MG63 (cell line): ENCODE measurements at regions not wholly inside any gene's neighbourhood (a gene's known extent, or its start where the extent isn't known, plus 50 kb on each side); places are given as distances from the start of the nearest gene placed in this dataset.
"Not testable (repeated sequence)": the region's sequence is repeated elsewhere in the genome, so short reads cannot be mapped to it uniquely, and the experiment has no call there.

Source experiments
- DNase-seq: peaks from one replicate; pipeline ENCODE4 v3.0.0-alpha.2; 2020
- H3K27me3 ChIP-seq: fragments of 250-450 bp; sonication (Bioruptor Pico); 2 replicates; pipeline ENCODE4 v1.5.1; 2020; ENCODE audit warnings: mild to moderate bottlenecking, moderate library complexity
- H3K36me3 ChIP-seq: fragments of 250-450 bp; sonication (Bioruptor Pico); 2 replicates; pipeline ENCODE4 v1.5.1; 2020; ENCODE audit warnings: mild to moderate bottlenecking, moderate library complexity
- H3K4me3 ChIP-seq: fragments of 250-450 bp; sonication (Bioruptor Pico); 2 replicates; pipeline ENCODE4 v1.5.1; 2020; ENCODE audit warnings: mild to moderate bottlenecking, moderate library complexity
- H3K9me3 ChIP-seq: fragments of 250-450 bp; sonication (Bioruptor Pico); 2 replicates; pipeline ENCODE4 v1.5.1; 2020; ENCODE audit warnings: mild to moderate bottlenecking, moderate library complexity

- Histone ChIP-seq H3K9me3 (no peaks in the 10 kb centered on the region), H3K27me3 (no peaks in the 10 kb centered on the region; the same call in 1 of the 2 replicates), H3K36me3 (no peaks in the 10 kb centered on the region), H3K4me3 (no peak overlapping the region)
- DNase-seq: no peak
These were observed 152.0 kb upstream of the PITRM1 start for GRCh38 chr10:3324612-3325038.

- Histone ChIP-seq H3K27me3 (no peaks in the 10 kb centered on the region; the same call in 1 of the 2 replicates), H3K36me3 (no peaks in the 10 kb centered on the region), H3K9me3 (no peaks in the 10 kb centered on the region), H3K4me3 (no peak overlapping the region)
- DNase-seq: peak; percentile 26
These were observed 151.4 kb upstream of the PITRM1 start for GRCh38 chr10:3323865-3324498.

GRCh38 chr10:3321123-3321522, 148.5 kb upstream of the PITRM1 start:
- Histone ChIP-seq H3K4me3 (no peak overlapping the region), H3K9me3 (no peaks in the 10 kb centered on the region), H3K27me3 (no peaks in the 10 kb centered on the region; the same call in 1 of the 2 replicates), H3K36me3 (no peaks in the 10 kb centered on the region)
- DNase-seq: no peak

- Histone ChIP-seq H3K9me3 (no peaks in the 10 kb centered on the region), H3K36me3 (no peaks in the 10 kb centered on the region), H3K27me3 (no peaks in the 10 kb centered on the region; the same call in 1 of the 2 replicates), H3K4me3 (no peak overlapping the region)
- DNase-seq: no peak
These were observed 147.2 kb upstream of the PITRM1 start for GRCh38 chr10:3319811-3320226.

GRCh38 chr10:3318480-3318807, 145.9 kb upstream of the PITRM1 start:
- H3K36me3 ChIP-seq, H3K9me3 ChIP-seq, DNase-seq, H3K27me3 ChIP-seq, H3K4me3 ChIP-seq: not testable (repeated sequence)

GRCh38 chr10:3317553-3318479, 145.2 kb upstream of the PITRM1 start:
- not testable (repeated sequence) for H3K9me3 ChIP-seq, H3K4me3 ChIP-seq, DNase-seq, H3K36me3 ChIP-seq, H3K27me3 ChIP-seq

- not testable (repeated sequence) for DNase-seq, H3K27me3 ChIP-seq, H3K9me3 ChIP-seq, H3K36me3 ChIP-seq, H3K4me3 ChIP-seq
These were observed 142.0 kb upstream of the PITRM1 start for GRCh38 chr10:3314445-3315085.

GRCh38 chr10:3313784-3314444, 141.3 kb upstream of the PITRM1 start:
- not testable (repeated sequence) for H3K4me3 ChIP-seq, H3K36me3 ChIP-seq, H3K9me3 ChIP-seq, H3K27me3 ChIP-seq
- DNase-seq: peak; percentile 43

GRCh38 chr10:3312403-3312940, 139.9 kb upstream of the PITRM1 start:
- Histone ChIP-seq H3K9me3 (no peaks in the 10 kb centered on the region), H3K27me3 (no peaks in the 10 kb centered on the region), H3K36me3 (no peaks in the 10 kb centered on the region), H3K4me3 (no peak overlapping the region)
- DNase-seq: no peak

- Histone ChIP-seq H3K9me3 (no peaks in the 10 kb centered on the region), H3K4me3 (no peak overlapping the region), H3K36me3 (no peaks in the 10 kb centered on the region), H3K27me3 (no peaks in the 10 kb centered on the region)
- DNase-seq: no peak
These were observed 137.6 kb upstream of the PITRM1 start for GRCh38 chr10:3310016-3310784.

GRCh38 chr10:3306050-3306449, 133.5 kb upstream of the PITRM1 start:
- DNase-seq: no peak
- H3K9me3 ChIP-seq: no peaks in the 10 kb centered on the region
- no peak overlapping the region for H3K4me3 ChIP-seq
- H3K36me3 ChIP-seq: no peaks in the 10 kb centered on the region
- no peaks in the 10 kb centered on the region; the same call in 1 of the 2 replicates for H3K27me3 ChIP-seq

GRCh38 chr10:3295582-3296151, 123.1 kb upstream of the PITRM1 start:
- Histone ChIP-seq H3K36me3 (no peaks in the 10 kb centered on the region), H3K27me3 (no peaks in the 10 kb centered on the region), H3K9me3 (no peaks in the 10 kb centered on the region), H3K4me3 (no peak overlapping the region)
- no peak for DNase-seq

GRCh38 chr10:3294919-3295581, 122.5 kb upstream of the PITRM1 start:
- no peak for DNase-seq
- H3K27me3 ChIP-seq: no peaks in the 10 kb centered on the region
- no peaks in the 10 kb centered on the region for H3K36me3 ChIP-seq
- H3K4me3 ChIP-seq: no peak overlapping the region
- H3K9me3 ChIP-seq: no peaks in the 10 kb centered on the region

GRCh38 chr10:3293581-3294431, 121.2 kb upstream of the PITRM1 start:
- no peaks in the 10 kb centered on the region for H3K9me3 ChIP-seq
- no peaks in the 10 kb centered on the region for H3K36me3 ChIP-seq
- DNase-seq: no peak
- H3K4me3 ChIP-seq: no peak overlapping the region
- H3K27me3 ChIP-seq: no peaks in the 10 kb centered on the region

- H3K36me3 ChIP-seq: no peaks in the 10 kb centered on the region
- H3K9me3 ChIP-seq: no peaks in the 10 kb centered on the region
- no peaks in the 10 kb centered on the region for H3K27me3 ChIP-seq
- H3K4me3 ChIP-seq: no peak overlapping the region
- DNase-seq: no peak
These were observed 120.1 kb upstream of the PITRM1 start for GRCh38 chr10:3292636-3293035.
